Ovary (tissue), 3 donors: ENCODE measurements at regions not wholly inside any gene's neighbourhood (a gene's known extent, or its start where the extent isn't known, plus 50 kb on each side); places are given as distances from the start of the nearest gene placed in this dataset.

ENCODE experiments used
- CTCF ChIP-seq, 3 donors: fragments of 450-650 bp in 2 of 3; fragments of 200-600 bp in 1 of 3; IDR thresholded peaks; one replicate each; pipeline versions ENCODE4 v1.5.1 to v1.8.0; 2016 to 2022; ENCODE audit warnings: antibody characterized with exemption in 3 of 3, mild to moderate bottlenecking in 1 of 3
- EP300 ChIP-seq: sonication (generic); formaldehyde crosslinking; IDR thresholded peaks from one replicate; pipeline ENCODE4 v1.6.1; 2017; ENCODE audit warnings: antibody characterized with exemption
- POLR2A ChIP-seq: fragments of 450-650 bp; IDR thresholded peaks from one replicate; pipeline ENCODE4 v1.6.1; 2017; ENCODE audit warnings: antibody characterized with exemption, mild to moderate bottlenecking, moderate library complexity
- donor health status: DM: no; HTN: no; CAD: no.

GRCh38 chr5:124212934-124213333 lies 533.5 kb downstream of the ZNF608 start:
- TF ChIP-seq CTCF (IDR thresholded peaks at IDR 0.05) (no peak), POLR2A (no peak), EP300 (no peak)
